Muscle of arm (tissue), 1 donor: ENCODE measurements at regions not wholly inside any gene's neighbourhood (a gene's known extent, or its start where the extent isn't known, plus 50 kb on each side); places are given as distances from the start of the nearest gene placed in this dataset.

ENCODE experiments used
- DNase-seq: peaks from one replicate; pipeline ENCODE4 v3.0.0-alpha.2; 2013

- no peak for DNase-seq
Observed at GRCh38 chr2:147068071-147068470, 776.8 kb upstream of the ACVR2A start.

- no peak for DNase-seq
Observed at GRCh38 chr2:147067136-147067535, 777.7 kb upstream of the ACVR2A start.

- no peak for DNase-seq
Observed at GRCh38 chr2:147062073-147062472, 782.8 kb upstream of the ACVR2A start.

GRCh38 chr2:147061269-147061668, 783.6 kb upstream of the ACVR2A start:
- no peak for DNase-seq

GRCh38 chr2:147057892-147058490, 786.8 kb upstream of the ACVR2A start:
- no peak for DNase-seq

GRCh38 chr2:147051814-147052213, 793.0 kb upstream of the ACVR2A start:
- DNase-seq, result no peak

GRCh38 chr2:147051248-147051647, 793.6 kb upstream of the ACVR2A start:
- DNase-seq, result peak; percentile 66

- no peak for DNase-seq
Observed at GRCh38 chr2:147049957-147050356, 794.9 kb upstream of the ACVR2A start.

- DNase-seq, result no peak
Observed at GRCh38 chr2:147046473-147046872, 798.4 kb upstream of the ACVR2A start.

GRCh38 chr2:147045113-147045512, 799.7 kb upstream of the ACVR2A start:
- DNase-seq, result peak; percentile 34

GRCh38 chr2:147041121-147041494, 803.7 kb upstream of the ACVR2A start:
- DNase-seq, result no peak

GRCh38 chr2:147040298-147041120, 804.3 kb upstream of the ACVR2A start:
- no peak for DNase-seq

GRCh38 chr2:147037048-147037447, 807.8 kb upstream of the ACVR2A start:
- no peak for DNase-seq

- no peak for DNase-seq
Observed at GRCh38 chr2:147033044-147033443, 811.8 kb upstream of the ACVR2A start.

- no peak for DNase-seq
Observed at GRCh38 chr2:147031897-147032296, 812.9 kb upstream of the ACVR2A start.

- DNase-seq, result no peak
Observed at GRCh38 chr2:147030966-147031720, 813.7 kb upstream of the ACVR2A start.

GRCh38 chr2:147027436-147027835, 817.4 kb upstream of the ACVR2A start:
- no peak for DNase-seq

- no peak for DNase-seq
Observed at GRCh38 chr2:147026664-147027295, 818.0 kb upstream of the ACVR2A start.

- no peak for DNase-seq
Observed at GRCh38 chr2:147025646-147026585, 818.9 kb upstream of the ACVR2A start.

- DNase-seq, result no peak
Observed at GRCh38 chr2:147019311-147019710, 825.5 kb upstream of the ACVR2A start.

GRCh38 chr2:147017951-147018645, 826.7 kb upstream of the ACVR2A start:
- no peak for DNase-seq
